Lower leg skin (tissue), 4 donors: ENCODE measurements at regions not wholly inside any gene's neighbourhood (a gene's known extent, or its start where the extent isn't known, plus 50 kb on each side); places are given as distances from the start of the nearest gene placed in this dataset.

Experiments
- DNase-seq, 2 donors: peaks; one replicate each; pipeline ENCODE4 v3.0.0-alpha.2; 2019; ENCODE audit warnings: low spot score in 2 of 2
- H3K4me3 ChIP-seq: fragments of 200-600 bp; sonication (generic); 2 replicates; pipeline ENCODE4 v1.5.1; 2017; ENCODE audit warnings: mild to moderate bottlenecking, low read depth; ENCODE audit not compliant: poor library complexity, severe bottlenecking
- POLR2A ChIP-seq, 2 donors: fragments of 450-650 bp; IDR thresholded peaks; one replicate each; pipeline ENCODE4 v1.6.1; 2016 to 2017; ENCODE audit warnings: antibody characterized with exemption in 2 of 2, mild to moderate bottlenecking in 1 of 2, moderate library complexity in 1 of 2
- WGBS, 2 donors: methylation state at CpG; one replicate each; pipeline ENCODE4 v1.1.5; 2018; 5-methylcytosine and 5-hydroxymethylcytosine counted together
- intact Hi-C: fragments of 100-400 bp; cut with DNase I; formaldehyde crosslinking; loops from one replicate; pipeline ENCODE4 v1.15.0; 2023; ENCODE audit warnings: low total_unique reads
- TF ChIP-seq, protein P1 (sequence below), 3 donors: fragments of 450-650 bp; IDR thresholded peaks; one replicate each; pipeline ENCODE4 v1.5.1; 2016; ENCODE audit warnings: antibody characterized with exemption in 3 of 3, mild to moderate bottlenecking in 3 of 3, moderate library complexity in 2 of 3

GRCh38 chr3:109607897-109608296 lies 270.6 kb upstream of the DPPA4 start:
- H3K4me3 ChIP-seq, result no peak overlapping the region
- intact Hi-C loops, result no loop called here
- no peak for DNase-seq
- WGBS, 2 donors, result 65 to 80% methylated on average over 1 of the region's 1 CpG
- TF ChIP-seq, protein P1, sequence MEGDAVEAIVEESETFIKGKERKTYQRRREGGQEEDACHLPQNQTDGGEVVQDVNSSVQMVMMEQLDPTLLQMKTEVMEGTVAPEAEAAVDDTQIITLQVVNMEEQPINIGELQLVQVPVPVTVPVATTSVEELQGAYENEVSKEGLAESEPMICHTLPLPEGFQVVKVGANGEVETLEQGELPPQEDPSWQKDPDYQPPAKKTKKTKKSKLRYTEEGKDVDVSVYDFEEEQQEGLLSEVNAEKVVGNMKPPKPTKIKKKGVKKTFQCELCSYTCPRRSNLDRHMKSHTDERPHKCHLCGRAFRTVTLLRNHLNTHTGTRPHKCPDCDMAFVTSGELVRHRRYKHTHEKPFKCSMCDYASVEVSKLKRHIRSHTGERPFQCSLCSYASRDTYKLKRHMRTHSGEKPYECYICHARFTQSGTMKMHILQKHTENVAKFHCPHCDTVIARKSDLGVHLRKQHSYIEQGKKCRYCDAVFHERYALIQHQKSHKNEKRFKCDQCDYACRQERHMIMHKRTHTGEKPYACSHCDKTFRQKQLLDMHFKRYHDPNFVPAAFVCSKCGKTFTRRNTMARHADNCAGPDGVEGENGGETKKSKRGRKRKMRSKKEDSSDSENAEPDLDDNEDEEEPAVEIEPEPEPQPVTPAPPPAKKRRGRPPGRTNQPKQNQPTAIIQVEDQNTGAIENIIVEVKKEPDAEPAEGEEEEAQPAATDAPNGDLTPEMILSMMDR (IDR thresholded peaks at IDR 0.05), result no peak
- no peak for TF ChIP-seq POLR2A (IDR thresholded peaks at IDR 0.05)

DNA sequence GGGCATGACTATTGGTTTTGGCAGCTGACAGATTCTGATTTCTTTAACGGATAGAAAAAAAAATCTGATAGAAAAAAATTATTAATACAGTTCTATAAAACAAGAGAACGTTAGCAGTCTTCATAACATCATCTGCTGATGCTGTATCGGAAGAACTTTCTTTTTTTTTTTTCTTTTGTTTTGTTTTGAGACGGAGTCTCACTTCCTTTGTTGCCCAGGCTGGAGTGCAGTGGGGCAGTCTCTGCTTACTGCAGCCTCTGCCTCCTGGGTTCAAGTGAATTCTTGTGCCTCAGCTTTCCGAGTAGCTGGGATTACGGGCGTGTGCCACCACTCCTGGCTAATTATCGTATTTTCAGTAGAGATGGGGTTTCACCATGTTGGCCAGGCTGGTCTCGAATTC lies 271.2 kb upstream of the DPPA4 start:
- 72 to 79% methylated on average over 9 of the region's 9 CpGs for WGBS, 2 donors
- TF ChIP-seq, protein P1 (IDR thresholded peaks at IDR 0.05), result no peak
- TF ChIP-seq POLR2A (IDR thresholded peaks at IDR 0.05), result no peak
- intact Hi-C loops, result no loop called here
- DNase-seq, result no peak
- H3K4me3 ChIP-seq, result no peak overlapping the region

DNA sequence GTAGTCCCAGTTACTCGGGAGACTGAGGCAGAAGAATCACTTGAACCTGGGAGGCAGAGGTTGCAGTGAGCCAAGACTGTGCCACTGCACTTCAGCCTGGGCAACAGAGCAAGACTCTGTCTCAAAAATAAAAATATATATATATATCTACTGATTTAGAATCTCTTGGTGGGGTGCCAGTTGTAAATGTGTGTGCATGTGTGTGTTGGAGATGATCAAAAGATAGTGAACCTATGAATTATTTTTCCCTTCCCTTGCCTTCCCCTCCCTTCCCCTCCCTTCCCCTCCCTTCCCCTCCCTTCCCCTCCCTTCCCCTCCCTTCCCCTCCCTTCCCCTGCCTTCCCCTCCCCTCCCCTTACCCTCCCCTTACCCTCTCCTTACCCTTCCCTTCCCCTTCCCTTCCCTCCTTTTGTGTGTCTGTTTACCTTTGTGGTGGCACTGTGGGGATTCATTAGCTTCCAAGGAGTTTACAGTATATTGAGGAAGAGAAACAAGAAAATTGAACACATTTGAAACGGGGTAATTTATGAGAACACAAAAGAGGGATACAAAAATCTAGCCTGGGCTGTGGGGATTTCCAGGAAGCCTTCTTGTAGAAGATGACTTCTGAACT lies 281.5 kb upstream of the DPPA4 start:
- no peak overlapping the region for H3K4me3 ChIP-seq
- intact Hi-C loops, result no loop called here
- WGBS, 2 donors, result 57 to 59% methylated on average over 2 of the region's 2 CpGs
- TF ChIP-seq, protein P1 (IDR thresholded peaks at IDR 0.05), result no peak
- no peak for TF ChIP-seq POLR2A (IDR thresholded peaks at IDR 0.05)
- DNase-seq, result no peak

- H3K4me3 ChIP-seq, result no peak overlapping the region
- TF ChIP-seq, protein P1 (IDR thresholded peaks at IDR 0.05), result no peak
- no peak for TF ChIP-seq POLR2A (IDR thresholded peaks at IDR 0.05)
- DNase-seq, result no peak
- intact Hi-C loops, result no loop called here
Observed at GRCh38 chr3:109631897-109632296, 294.6 kb upstream of the DPPA4 start.

DNA sequence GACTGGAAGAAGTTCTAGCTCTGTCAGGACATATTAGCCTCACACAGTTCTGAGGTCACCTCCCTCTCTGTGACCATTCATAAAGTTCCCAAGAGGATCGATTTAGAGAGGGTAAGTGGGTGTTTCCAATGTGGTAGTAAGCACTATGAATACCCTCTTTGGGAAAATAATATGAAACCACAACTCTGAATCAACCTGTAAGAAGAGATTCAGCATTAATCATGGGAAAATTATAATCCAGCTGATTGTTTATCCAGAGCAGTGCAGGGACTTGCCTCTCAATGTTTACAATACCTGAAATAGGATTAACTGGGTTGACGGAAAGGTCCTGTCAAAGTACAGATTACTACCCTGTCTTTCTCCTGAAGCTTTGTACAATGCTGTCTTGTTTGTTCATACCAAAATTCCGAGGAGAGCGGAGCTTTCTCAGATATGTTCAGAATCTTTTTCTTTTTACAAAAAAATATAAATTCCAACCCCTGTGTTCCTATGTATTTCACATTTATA lies 302.9 kb upstream of the DPPA4 start:
- intact Hi-C loops, result no loop called here
- TF ChIP-seq, protein P1 (IDR thresholded peaks at IDR 0.05), result no peak
- TF ChIP-seq POLR2A (IDR thresholded peaks at IDR 0.05), result no peak
- H3K4me3 ChIP-seq, result no peak overlapping the region
- no peak for DNase-seq
- 80 to 81% methylated on average over 4 of the region's 4 CpGs for WGBS, 2 donors

GRCh38 chr3:109642025-109642424 lies 304.7 kb upstream of the DPPA4 start:
- DNase-seq, result no peak
- 53 to 55% methylated on average over 1 of the region's 1 CpG for WGBS, 2 donors
- TF ChIP-seq, protein P1 (IDR thresholded peaks at IDR 0.05), result no peak
- TF ChIP-seq POLR2A (IDR thresholded peaks at IDR 0.05), result no peak
- intact Hi-C loops, result no loop called here
- H3K4me3 ChIP-seq, result no peak overlapping the region
